NCI-H82 treated with DMSO at 0.1 percent for 48 hours (cell line): ENCODE measurements at regions not wholly inside any gene's neighbourhood (a gene's known extent, or its start where the extent isn't known, plus 50 kb on each side); places are given as distances from the start of the nearest gene placed in this dataset.

Source experiments
- DNase-seq: peaks from one replicate; lab custom pipeline; 2025; ENCODE audit not compliant: unreplicated experiment; lab: John Stamatoyannopoulos, UW

- no peak for DNase-seq
Measured at GRCh38 chr1:58430421-58431275, 115.9 kb downstream of the OMA1 start.

GRCh38 chr1:58426918-58427317 lies 119.6 kb downstream of the OMA1 start:
- no peak for DNase-seq

- DNase-seq: no peak
Measured at GRCh38 chr1:58422436-58422835, 124.1 kb downstream of the OMA1 start.

- no peak for DNase-seq
Measured at GRCh38 chr1:58418283-58419228, 128.0 kb downstream of the OMA1 start.

GRCh38 chr1:58412071-58412580 lies 134.4 kb downstream of the OMA1 start:
- no peak for DNase-seq

- DNase-seq: peak; percentile 5
Measured at GRCh38 chr1:58409890-58410289, 136.6 kb downstream of the OMA1 start.

- DNase-seq: no peak
Measured at GRCh38 chr1:58409336-58409735, 137.2 kb downstream of the OMA1 start.

GRCh38 chr1:58406301-58407071 lies 140.0 kb downstream of the OMA1 start:
- DNase-seq: no peak

GRCh38 chr1:58405660-58406059 lies 140.9 kb downstream of the OMA1 start:
- no peak for DNase-seq

GRCh38 chr1:58403894-58404293 lies 142.6 kb downstream of the OMA1 start:
- no peak for DNase-seq

GRCh38 chr1:58402444-58402843 lies 144.1 kb downstream of the OMA1 start:
- no peak for DNase-seq

GRCh38 chr1:58401991-58402390 lies 144.5 kb downstream of the OMA1 start:
- DNase-seq: no peak

GRCh38 chr1:58399176-58399575 lies 147.3 kb downstream of the OMA1 start:
- no peak for DNase-seq

- DNase-seq: no peak
Measured at GRCh38 chr1:58398714-58399113, 147.8 kb downstream of the OMA1 start.

- DNase-seq: no peak
Measured at GRCh38 chr1:58397187-58397820, 149.2 kb downstream of the OMA1 start.

GRCh38 chr1:58396150-58396549 lies 150.4 kb downstream of the OMA1 start:
- DNase-seq: no peak

GRCh38 chr1:58395355-58395754 lies 151.2 kb downstream of the OMA1 start:
- DNase-seq: no peak

GRCh38 chr1:58392083-58392482 lies 154.4 kb downstream of the OMA1 start:
- DNase-seq: no peak

GRCh38 chr1:58391514-58391913 lies 155.0 kb downstream of the OMA1 start:
- no peak for DNase-seq

- DNase-seq: no peak
Measured at GRCh38 chr1:58391056-58391455, 155.5 kb downstream of the OMA1 start.
